ENCODE measurements at regions not wholly inside any gene's neighbourhood (a gene's known extent, or its start where the extent isn't known, plus 50 kb on each side); places are given as distances from the start of the nearest gene placed in this dataset.

GRCh38 chr4:132646186-132646585 lies 502.9 kb upstream of the PCDH10 start (continued):
- TF ChIP-seq EZH2 (IDR thresholded peaks at IDR 0.05; ENCODE audit: borderline replicate concordance, insufficient read depth, low read length, poor library complexity, severe bottlenecking) (no peak), TAF1 (IDR thresholded peaks at IDR 0.05; ENCODE audit: low read depth) (no peak), MXI1 (conservative IDR thresholded peaks at IDR 0.05; ENCODE audit: poor library complexity, severe bottlenecking) (no peak)

DNA sequence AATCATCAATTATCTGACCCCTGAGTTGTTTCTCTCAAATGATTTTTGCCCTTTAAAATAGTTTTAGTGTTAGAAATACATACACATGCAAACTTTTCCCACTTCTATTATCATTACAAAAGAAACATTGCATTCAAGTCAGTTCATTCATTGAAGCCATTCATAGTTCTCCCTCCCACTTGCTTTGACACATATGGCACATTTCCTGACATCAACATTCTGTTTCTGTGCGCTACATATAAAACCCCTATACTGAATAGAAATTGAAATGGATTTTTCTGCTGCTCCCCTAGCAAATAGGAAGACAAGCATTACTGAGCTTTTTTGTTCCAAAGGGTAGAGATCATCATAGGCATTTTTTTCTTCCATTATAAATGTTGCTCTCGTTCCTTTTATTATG lies 497.9 kb upstream of the PCDH10 start:
- Histone ChIP-seq H3K36me3 (ENCODE audit: insufficient read depth, low read length) (no peaks in the 10 kb centered on the region), H3K79me2 (replicated peaks; ENCODE audit: insufficient read depth, low read length) (no peaks in the 10 kb centered on the region), H3K27ac (ENCODE audit: low read length) (peak overlapping the region; percentile 33), H3F3A (ENCODE audit: insufficient read depth, low read length, poor library complexity, severe bottlenecking) (no peaks in the 10 kb centered on the region), H3K9me3 (ENCODE audit: low read length) (no peaks in the 10 kb centered on the region), H4K20me1 (ENCODE audit: insufficient read depth) (no peaks in the 10 kb centered on the region), H3K9me2 (ENCODE audit: insufficient read depth, low read length) (no peaks in the 10 kb centered on the region), H3K9ac (ENCODE audit: low read length) (no peak overlapping the region), H3K27me3 (ENCODE audit: insufficient read depth, low read depth, low read length) (no peaks in the 10 kb centered on the region), H2AFZ (ENCODE audit: low read depth, low read length) (no peak overlapping the region), H3K4me3 (ENCODE audit: low read length) (no peak overlapping the region), H3K4me2 (ENCODE audit: low read length) (no peak overlapping the region)
- TF ChIP-seq SMC3 (conservative IDR thresholded peaks at IDR 0.05; ENCODE audit: poor library complexity): no peak
- TF ChIP-seq EZH2 (IDR thresholded peaks at IDR 0.05; ENCODE audit: borderline replicate concordance, insufficient read depth, low read length, poor library complexity, severe bottlenecking): no peak
- peak; percentile 73 for TF ChIP-seq REST (IDR thresholded peaks at IDR 0.05; ENCODE audit: borderline replicate concordance)
- TF ChIP-seq POLR2AphosphoS5 (IDR thresholded peaks at IDR 0.05): peak; percentile 73
- TF ChIP-seq EP300 (conservative IDR thresholded peaks at IDR 0.05; ENCODE audit: poor library complexity, severe bottlenecking): peak; percentile 88

- TF ChIP-seq TAF1 (IDR thresholded peaks at IDR 0.05; ENCODE audit: low read depth) (no peak), EZH2 (IDR thresholded peaks at IDR 0.05; ENCODE audit: borderline replicate concordance, insufficient read depth, low read length, poor library complexity, severe bottlenecking) (no peak), RAD21 (conservative IDR thresholded peaks at IDR 0.05) (no peak), REST (IDR thresholded peaks at IDR 0.05; ENCODE audit: borderline replicate concordance) (no peak), CTCF (IDR thresholded peaks at IDR 0.05; ENCODE audit: poor library complexity, severe bottlenecking) (no peak), SMC3 (conservative IDR thresholded peaks at IDR 0.05; ENCODE audit: poor library complexity) (no peak), EP300 (conservative IDR thresholded peaks at IDR 0.05; ENCODE audit: poor library complexity, severe bottlenecking) (no peak), POLR2AphosphoS5 (IDR thresholded peaks at IDR 0.05) (no peak), MXI1 (conservative IDR thresholded peaks at IDR 0.05; ENCODE audit: poor library complexity, severe bottlenecking) (no peak)
- no peak overlapping the region for H3K9ac ChIP-seq (ENCODE audit: low read length)
Observed at GRCh38 chr4:132660181-132660580, 488.9 kb upstream of the PCDH10 start.

More at GRCh38 chr4:132660181-132660580, 488.9 kb upstream of the PCDH10 start:
- Histone ChIP-seq H3K9me2 (ENCODE audit: insufficient read depth, low read length) (no peaks in the 10 kb centered on the region), H3F3A (ENCODE audit: insufficient read depth, low read length, poor library complexity, severe bottlenecking) (no peaks in the 10 kb centered on the region), H3K27me3 (ENCODE audit: insufficient read depth, low read depth, low read length) (no peaks in the 10 kb centered on the region), H3K79me2 (replicated peaks; ENCODE audit: insufficient read depth, low read length) (no peaks in the 10 kb centered on the region), H4K20me1 (ENCODE audit: insufficient read depth) (no peaks in the 10 kb centered on the region), H3K4me3 (ENCODE audit: low read length) (no peak overlapping the region), H3K36me3 (ENCODE audit: insufficient read depth, low read length) (no peaks in the 10 kb centered on the region), H2AFZ (ENCODE audit: low read depth, low read length) (no peak overlapping the region), H3K27ac (ENCODE audit: low read length) (no peak overlapping the region), H3K4me2 (ENCODE audit: low read length) (no peak overlapping the region), H3K9me3 (ENCODE audit: low read length) (no peaks in the 10 kb centered on the region)
